Parathyroid adenoma (tissue), 2 donors: ENCODE measurements at regions not wholly inside any gene's neighbourhood (a gene's known extent, or its start where the extent isn't known, plus 50 kb on each side); places are given as distances from the start of the nearest gene placed in this dataset.

Experiments
- H2AFZ ChIP-seq: fragments of 300-600 bp; sonication (generic); one replicate; pipeline ENCODE4 v1.7.0; 2017; ENCODE audit warnings: antibody characterized with exemption, mild to moderate bottlenecking
- H3K27ac ChIP-seq: fragments of 300-600 bp; sonication (generic); one replicate; pipeline ENCODE4 v1.7.0; 2017
- H3K27me3 ChIP-seq: fragments of 300-600 bp; sonication (generic); one replicate; pipeline ENCODE4 v1.7.0; 2017; ENCODE audit warnings: low read length; ENCODE audit not compliant: control insufficient read depth, insufficient read depth
- H3K36me3 ChIP-seq: fragments of 300-600 bp; sonication (generic); one replicate; pipeline ENCODE4 v1.7.0; 2017; ENCODE audit warnings: low read length; ENCODE audit not compliant: control insufficient read depth, insufficient read depth
- H3K4me1 ChIP-seq: fragments of 300-600 bp; sonication (generic); one replicate; pipeline ENCODE4 v1.7.0; 2017; ENCODE audit warnings: control low read depth
- H3K4me2 ChIP-seq: fragments of 300-600 bp; sonication (generic); one replicate; pipeline ENCODE4 v1.7.0; 2017; ENCODE audit warnings: low read length
- H3K4me3 ChIP-seq: fragments of 300-600 bp; sonication (generic); one replicate; pipeline ENCODE4 v1.7.0; 2017; ENCODE audit warnings: low read depth, low read length
- H3K79me2 ChIP-seq: fragments of 300-600 bp; sonication (generic); one replicate; pipeline ENCODE4 v1.7.0; 2017; ENCODE audit warnings: control low read depth
- H3K9ac ChIP-seq: fragments of 300-600 bp; sonication (generic); one replicate; pipeline ENCODE4 v1.7.0; 2017; ENCODE audit warnings: mild to moderate bottlenecking
- H3K9me3 ChIP-seq: fragments of 300-600 bp; sonication (generic); one replicate; pipeline ENCODE4 v1.7.0; 2017; ENCODE audit warnings: low read length; ENCODE audit not compliant: control insufficient read depth
- CTCF ChIP-seq: fragments of 300-600 bp; sonication (generic); IDR thresholded peaks from one replicate; pipeline ENCODE4 v1.7.0; 2017; ENCODE audit warnings: antibody characterized with exemption, mild to moderate bottlenecking
- donor health status: primary hyperparathyroidism.

DNA sequence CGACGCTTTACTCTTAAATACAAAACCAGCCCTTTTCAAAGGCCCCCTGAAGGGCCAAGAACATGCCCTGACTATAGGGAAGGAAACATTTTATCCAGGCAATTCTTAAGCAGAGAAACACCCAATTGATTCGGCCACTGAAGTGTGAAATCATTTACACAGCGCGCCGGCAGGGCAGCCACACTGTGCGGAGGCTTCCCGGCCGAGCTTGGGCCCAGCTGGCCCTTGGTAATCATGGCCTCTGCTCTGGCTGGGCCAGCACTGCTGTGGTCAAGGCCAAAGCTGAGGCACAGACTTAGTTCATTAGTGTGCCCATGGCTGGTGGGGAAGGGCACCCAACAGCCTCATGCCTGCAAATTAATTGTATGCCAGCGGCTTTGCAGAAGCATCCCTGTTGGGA is 143.7 kb upstream of the HABP2 start:
- Histone ChIP-seq H3K4me2 (no peak overlapping the region), H3K36me3 (no peaks in the 10 kb centered on the region), H3K27ac (no peak overlapping the region), H2AFZ (no peak overlapping the region), H3K4me1 (no peaks in the 10 kb centered on the region), H3K9me3 (no peaks in the 10 kb centered on the region), H3K4me3 (no peak overlapping the region), H3K9ac (no peak overlapping the region), H3K27me3 (no peaks in the 10 kb centered on the region), H3K79me2 (no peaks in the 10 kb centered on the region)
- no peak for TF ChIP-seq CTCF

DNA sequence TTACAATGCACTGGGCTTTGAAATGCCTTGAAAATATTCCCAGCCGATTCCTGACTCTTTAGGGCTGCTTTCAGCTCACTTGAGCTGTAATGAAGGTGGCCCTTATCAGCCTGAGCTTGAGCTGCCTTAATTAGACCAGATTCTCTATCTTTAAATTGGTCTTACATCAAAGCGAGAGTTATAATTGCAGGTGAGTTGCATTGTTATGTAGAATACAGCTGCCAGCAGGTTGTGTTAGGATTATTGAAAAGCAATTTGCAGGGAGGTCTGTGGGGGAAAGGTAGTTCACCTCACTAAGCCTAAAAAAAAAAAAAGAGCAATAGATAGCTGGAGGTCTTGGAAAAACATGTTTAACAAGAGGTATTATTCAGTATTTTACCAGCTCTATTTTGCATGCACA is 142.2 kb upstream of the HABP2 start:
- Histone ChIP-seq H3K79me2 (no peaks in the 10 kb centered on the region), H3K27ac (no peak overlapping the region), H3K36me3 (no peaks in the 10 kb centered on the region), H3K4me2 (no peak overlapping the region), H3K9me3 (no peaks in the 10 kb centered on the region), H2AFZ (no peak overlapping the region), H3K4me1 (no peaks in the 10 kb centered on the region), H3K27me3 (no peaks in the 10 kb centered on the region), H3K9ac (no peak overlapping the region), H3K4me3 (no peak overlapping the region)
- no peak for TF ChIP-seq CTCF

DNA sequence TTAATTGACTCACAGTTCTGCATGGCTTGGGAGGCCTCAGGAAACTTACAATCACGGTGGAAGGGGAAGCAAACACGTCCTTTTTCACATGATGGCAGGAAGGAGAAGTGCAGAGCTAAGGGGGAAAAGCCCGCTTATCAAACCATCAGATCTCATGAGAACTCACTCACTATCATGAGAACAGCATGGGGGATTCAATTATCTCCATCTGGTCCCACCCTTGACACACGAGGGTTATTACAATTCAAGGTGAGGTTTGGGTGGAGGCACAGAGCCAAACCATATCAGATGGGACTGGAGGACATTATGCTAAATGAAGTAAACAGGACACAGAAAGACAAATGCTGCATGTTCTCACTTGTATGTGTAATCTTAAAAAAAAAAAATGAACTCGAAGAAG is 141.4 kb upstream of the HABP2 start:
- Histone ChIP-seq H3K27me3 (no peaks in the 10 kb centered on the region), H3K4me2 (no peak overlapping the region), H2AFZ (no peak overlapping the region), H3K4me1 (no peaks in the 10 kb centered on the region), H3K9me3 (no peaks in the 10 kb centered on the region), H3K36me3 (no peaks in the 10 kb centered on the region), H3K79me2 (no peaks in the 10 kb centered on the region), H3K9ac (no peak overlapping the region), H3K4me3 (no peak overlapping the region), H3K27ac (no peak overlapping the region)
- TF ChIP-seq CTCF: no peak

- no peaks in the 10 kb centered on the region for H3K4me1 ChIP-seq
- H3K36me3 ChIP-seq: no peaks in the 10 kb centered on the region
- H2AFZ ChIP-seq: no peak overlapping the region
- no peak overlapping the region for H3K4me2 ChIP-seq
- no peak overlapping the region for H3K27ac ChIP-seq
- H3K27me3 ChIP-seq: no peaks in the 10 kb centered on the region
- no peak overlapping the region for H3K4me3 ChIP-seq
- no peak for TF ChIP-seq CTCF
- no peaks in the 10 kb centered on the region for H3K9me3 ChIP-seq
- H3K79me2 ChIP-seq: no peaks in the 10 kb centered on the region
- no peak overlapping the region for H3K9ac ChIP-seq
These were observed 140.7 kb upstream of the HABP2 start for GRCh38 chr10:113412161-113412560.

GRCh38 chr10:113414543-113414942 is 138.3 kb upstream of the HABP2 start:
- no peaks in the 10 kb centered on the region for H3K9me3 ChIP-seq
- no peaks in the 10 kb centered on the region for H3K27me3 ChIP-seq
- H3K79me2 ChIP-seq: no peaks in the 10 kb centered on the region
- no peak overlapping the region for H3K9ac ChIP-seq
- H3K4me2 ChIP-seq: no peak overlapping the region
- H2AFZ ChIP-seq: no peak overlapping the region
- H3K4me3 ChIP-seq: no peak overlapping the region
- H3K36me3 ChIP-seq: no peaks in the 10 kb centered on the region
- no peak for TF ChIP-seq CTCF
- H3K4me1 ChIP-seq: no peaks in the 10 kb centered on the region
- no peak overlapping the region for H3K27ac ChIP-seq
